K562 (cell line): ENCODE measurements at regions not wholly inside any gene's neighbourhood (a gene's known extent, or its start where the extent isn't known, plus 50 kb on each side); places are given as distances from the start of the nearest gene placed in this dataset.

ENCODE experiments used
- CCNT2 ChIP-seq: IDR thresholded peaks from 2 replicates; pipeline ENCODE4 v1.6.1; 2011; ENCODE audit warnings: borderline replicate concordance, low read depth, mild to moderate bottlenecking, moderate library complexity, mixed read lengths, low read length; ENCODE audit not compliant: insufficient read length; ENCODE audit errors: extremely low read depth
- ILF3 ChIP-seq: fragments of 450-650 bp; IDR thresholded peaks from 2 replicates; pipeline ENCODE4 v1.6.1; 2018; ENCODE audit warnings: antibody characterized with exemption, mild to moderate bottlenecking, moderate library complexity, borderline replicate concordance
- ILK ChIP-seq: fragments of 450-650 bp; IDR thresholded peaks from 2 replicates; pipeline ENCODE4 v1.6.1; 2016; ENCODE audit warnings: missing genetic modification characterization, low read depth, mild to moderate bottlenecking, missing compliant biosample characterization, moderate library complexity, borderline replicate concordance
- PRPF4 ChIP-seq: fragments of 200-400 bp; formaldehyde crosslinking; IDR thresholded peaks from one replicate; pipeline ENCODE4 v1.6.1; 2017; ENCODE audit warnings: low read length, low read depth, mild to moderate bottlenecking; ENCODE audit not compliant: insufficient read depth, poor library complexity, severe bottlenecking
- PURB ChIP-seq: sonication (generic); formaldehyde crosslinking; IDR thresholded peaks from 2 replicates; pipeline ENCODE4 v1.9.0; 2021; ENCODE audit warnings: low read depth, mild to moderate bottlenecking, missing genetic modification reagents
- TF ChIP-seq, protein P1 (sequence below), 2 experiments: fragments of 450-650 bp; IDR thresholded peaks; 2 replicates each; pipeline ENCODE4 v1.6.1; 2016; ENCODE audit warnings: mild to moderate bottlenecking in 2 of 2, borderline replicate concordance in 1 of 2, low read depth in 1 of 2, moderate library complexity in 1 of 2
- TF ChIP-seq, protein P2 (sequence below): sonication (generic); formaldehyde crosslinking; IDR thresholded peaks from 2 replicates; pipeline ENCODE4 v1.9.0; 2022; ENCODE audit warnings: mild to moderate bottlenecking, missing genetic modification reagents

DNA sequence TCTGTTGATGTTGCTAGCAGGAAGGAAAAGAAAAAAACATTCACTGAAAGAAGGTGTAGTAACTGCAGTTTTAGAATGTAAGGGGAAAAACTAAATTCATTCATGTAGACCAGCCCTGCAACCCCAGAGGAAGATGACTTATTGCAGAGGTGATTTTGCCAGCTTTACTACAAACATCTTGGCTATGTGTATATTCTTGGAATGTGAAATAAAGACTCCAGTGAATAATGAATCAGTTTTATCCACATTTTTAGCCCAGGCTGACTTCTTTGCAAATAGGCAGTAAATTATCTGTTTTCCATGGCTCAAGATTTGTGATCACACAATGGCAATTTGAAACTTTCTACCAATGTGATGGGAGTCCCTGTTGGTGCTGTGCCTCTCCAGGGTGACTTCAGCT is 206.1 kb upstream of the SETBP1 start (continued):
- TF ChIP-seq, protein P1, sequence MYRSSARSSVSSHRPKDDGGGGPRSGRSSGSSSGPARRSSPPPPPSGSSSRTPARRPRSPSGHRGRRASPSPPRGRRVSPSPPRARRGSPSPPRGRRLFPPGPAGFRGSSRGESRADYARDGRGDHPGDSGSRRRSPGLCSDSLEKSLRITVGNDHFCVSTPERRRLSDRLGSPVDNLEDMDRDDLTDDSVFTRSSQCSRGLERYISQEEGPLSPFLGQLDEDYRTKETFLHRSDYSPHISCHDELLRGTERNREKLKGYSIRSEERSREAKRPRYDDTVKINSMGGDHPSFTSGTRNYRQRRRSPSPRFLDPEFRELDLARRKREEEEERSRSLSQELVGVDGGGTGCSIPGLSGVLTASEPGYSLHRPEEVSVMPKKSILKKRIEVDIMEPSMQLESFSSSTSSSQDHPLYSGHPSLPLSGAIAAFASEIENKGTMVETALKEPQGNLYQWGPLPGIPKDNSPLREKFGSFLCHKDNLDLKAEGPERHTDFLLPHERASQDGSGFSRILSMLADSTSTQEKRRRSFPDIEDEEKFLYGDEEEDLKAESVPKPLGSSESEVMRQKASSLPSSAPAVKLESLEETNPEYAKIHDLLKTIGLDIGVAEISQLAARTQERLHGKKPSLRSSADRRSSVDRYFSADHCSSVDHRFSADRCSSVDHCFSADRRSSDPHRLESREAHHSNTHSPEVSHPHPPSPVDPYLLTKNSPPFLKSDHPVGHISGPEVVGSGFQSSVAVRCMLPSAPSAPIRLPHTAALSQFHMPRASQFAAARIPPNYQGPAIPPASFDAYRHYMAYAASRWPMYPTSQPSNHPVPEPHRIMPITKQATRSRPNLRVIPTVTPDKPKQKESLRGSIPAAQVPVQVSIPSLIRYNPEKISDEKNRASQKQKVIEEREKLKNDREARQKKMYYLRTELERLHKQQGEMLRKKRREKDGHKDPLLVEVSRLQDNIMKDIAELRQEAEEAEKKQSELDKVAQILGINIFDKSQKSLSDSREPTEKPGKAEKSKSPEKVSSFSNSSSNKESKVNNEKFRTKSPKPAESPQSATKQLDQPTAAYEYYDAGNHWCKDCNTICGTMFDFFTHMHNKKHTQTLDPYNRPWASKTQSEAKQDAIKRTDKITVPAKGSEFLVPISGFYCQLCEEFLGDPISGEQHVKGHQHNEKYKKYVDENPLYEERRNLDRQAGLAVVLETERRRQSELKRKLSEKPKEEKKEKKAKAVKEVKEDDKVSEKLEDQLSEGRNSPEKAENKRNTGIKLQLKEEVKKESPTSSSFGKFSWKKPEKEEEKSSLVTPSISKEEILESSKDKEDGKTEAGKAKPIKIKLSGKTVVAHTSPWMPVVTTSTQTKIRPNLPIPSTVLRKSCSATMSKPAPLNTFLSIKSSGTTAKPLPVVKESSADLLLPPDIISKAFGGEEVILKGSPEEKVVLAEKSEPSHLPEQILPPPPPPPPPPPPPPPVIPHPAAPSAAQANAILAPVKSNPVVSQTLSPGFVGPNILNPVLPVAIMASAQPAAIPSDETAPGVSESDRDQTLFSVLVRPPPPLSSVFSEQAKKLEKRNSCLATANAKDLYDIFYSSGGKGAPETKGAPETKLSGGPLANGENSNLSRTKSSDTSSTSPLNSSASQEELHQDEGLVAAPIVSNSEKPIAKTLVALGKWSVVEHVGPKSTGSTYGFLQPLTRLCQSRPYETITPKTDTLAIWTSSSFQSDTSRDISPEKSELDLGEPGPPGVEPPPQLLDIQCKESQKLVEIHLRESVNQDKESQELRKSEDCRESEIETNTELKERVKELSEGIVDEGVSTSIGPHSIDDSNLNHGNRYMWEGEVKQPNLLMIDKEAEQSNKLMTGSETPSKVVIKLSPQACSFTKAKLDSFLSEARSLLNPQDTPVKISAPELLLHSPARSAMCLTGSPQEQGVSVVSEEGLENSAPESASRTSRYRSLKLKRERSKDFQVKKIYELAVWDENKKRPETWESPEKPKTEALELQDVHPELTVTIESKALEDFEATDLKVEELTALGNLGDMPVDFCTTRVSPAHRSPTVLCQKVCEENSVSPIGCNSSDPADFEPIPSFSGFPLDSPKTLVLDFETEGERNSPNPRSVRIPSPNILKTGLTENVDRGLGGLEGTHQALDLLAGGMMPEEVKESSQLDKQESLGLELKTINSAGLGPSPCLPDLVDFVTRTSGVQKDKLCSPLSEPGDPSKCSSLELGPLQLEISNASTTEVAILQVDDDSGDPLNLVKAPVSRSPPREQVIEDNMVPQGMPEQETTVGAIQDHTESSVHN (IDR thresholded peaks at IDR 0.05; ENCODE audit: borderline replicate concordance in 1 of 2, low read depth in 1 of 2) = no peak
- TF ChIP-seq ILK (tag) = no peak
- TF ChIP-seq ILF3 = no peak
- TF ChIP-seq PURB (CRISPR knock-in tag) = no peak
- TF ChIP-seq, protein P2, sequence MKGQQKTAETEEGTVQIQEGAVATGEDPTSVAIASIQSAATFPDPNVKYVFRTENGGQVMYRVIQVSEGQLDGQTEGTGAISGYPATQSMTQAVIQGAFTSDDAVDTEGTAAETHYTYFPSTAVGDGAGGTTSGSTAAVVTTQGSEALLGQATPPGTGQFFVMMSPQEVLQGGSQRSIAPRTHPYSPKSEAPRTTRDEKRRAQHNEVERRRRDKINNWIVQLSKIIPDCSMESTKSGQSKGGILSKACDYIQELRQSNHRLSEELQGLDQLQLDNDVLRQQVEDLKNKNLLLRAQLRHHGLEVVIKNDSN (CRISPR knock-in tag) = no peak
- no peak for TF ChIP-seq PRPF4
- no peak for TF ChIP-seq CCNT2
- TF ChIP-seq, all 486 proteins: peak for 0
